ENCODE measurements at regions not wholly inside any gene's neighbourhood (a gene's known extent, or its start where the extent isn't known, plus 50 kb on each side); places are given as distances from the start of the nearest gene placed in this dataset.
A peak's percentile ranks its signal among the peaks of the same experiment; 100 is the strongest.

DNA sequence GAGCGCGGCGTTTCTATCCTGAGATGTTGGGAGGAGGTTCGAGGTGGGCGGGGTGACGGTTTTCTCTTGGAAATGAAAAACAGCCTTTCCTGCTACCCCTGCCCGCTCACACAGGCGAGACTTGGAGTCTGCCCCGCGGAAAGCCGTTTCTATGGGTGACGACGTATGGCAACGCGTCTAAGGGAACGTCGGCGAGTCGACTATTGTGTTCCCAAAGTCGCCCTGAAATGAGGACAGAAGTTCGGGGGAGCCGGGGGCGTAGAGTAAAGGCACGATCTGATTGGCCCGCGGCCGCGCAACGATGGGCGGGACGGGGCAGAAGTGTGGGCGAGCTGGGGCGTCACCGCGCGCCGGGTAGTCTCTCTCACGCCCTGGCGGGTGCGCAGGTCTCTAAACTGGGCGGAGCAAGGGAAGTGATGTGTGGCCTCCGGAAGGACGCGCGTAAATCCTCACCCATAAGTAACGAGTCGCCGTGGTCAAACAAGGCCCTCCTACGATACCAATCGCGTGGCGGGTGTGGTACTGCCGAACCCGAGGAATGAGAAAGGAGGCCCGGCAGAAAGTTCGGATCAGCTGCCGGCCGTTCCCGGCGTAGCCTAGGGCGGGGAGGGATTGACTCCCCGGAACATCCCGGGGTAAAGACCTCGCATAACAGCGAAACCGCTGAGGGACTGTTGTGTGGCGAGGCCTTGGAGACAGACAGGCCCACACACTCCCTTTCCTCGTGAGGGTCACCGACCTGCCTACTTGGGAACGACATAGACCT, 89.6 kb downstream of the FAM161A start:
- ATAC-seq (ENCODE audit: low read depth) (peak; percentile 98), DNase-seq (peak; percentile 88)
- H3K4me3 Mint-ChIP-seq: peak overlapping the region; percentile 95
- CTCF ChIA-PET: no interaction called here
- intact Hi-C loops (cut with micrococcal nuclease): loop anchor here (1.0 to 5.0 kb wide), 8 partner anchors 29 to 1824 kb away; partner anchors contain the start of genes CCT4, FAM161A, MDH1 and PAPOLG
- no peak for TF ChIP-seq CTCF (IDR thresholded peaks at IDR 0.05)
- peaks cover 16% of the 10 kb centered on the region for H3K4me1 Mint-ChIP-seq
- POLR2A ChIA-PET: interaction anchor here (0.7 to 1.7 kb wide), 12 partner anchors 9 to 1214 kb away, joined by 3 to 25 read pairs (median 3); partner anchors contain the start of genes COMMD1, FAM161A and XPO1
- H3K36me3 Mint-ChIP-seq (ENCODE audit: low read depth): peaks cover 10% of the 10 kb centered on the region
- no peaks in the 10 kb centered on the region for H3K27me3 Mint-ChIP-seq
- peak overlapping the region; percentile 94 for H3K27ac Mint-ChIP-seq
- H3K9me3 Mint-ChIP-seq: no peaks in the 10 kb centered on the region

DNA sequence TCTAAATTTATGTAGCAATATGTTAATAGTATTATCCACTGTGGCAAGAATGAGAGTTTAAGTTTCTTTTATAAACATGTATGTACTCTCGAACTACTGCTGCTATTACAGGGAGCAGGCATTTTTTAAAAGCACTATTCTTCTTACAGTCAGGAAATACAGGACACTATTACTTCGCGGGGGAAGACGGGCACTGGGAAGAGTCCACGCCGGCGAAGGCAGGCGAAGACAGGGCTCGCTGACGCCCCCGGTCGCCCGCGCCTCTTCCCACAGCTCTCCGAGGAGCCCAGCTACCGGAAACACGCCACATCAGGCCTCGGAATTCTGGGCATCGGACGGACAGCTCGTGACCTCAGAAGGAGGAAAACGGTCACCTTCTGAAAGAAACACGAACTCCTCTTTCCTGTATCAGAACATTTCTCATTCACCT, 90.2 kb downstream of the FAM161A start:
- H3K27ac Mint-ChIP-seq: peak overlapping the region; percentile 94
- H3K4me3 Mint-ChIP-seq: peak overlapping the region; percentile 95
- H3K4me1 Mint-ChIP-seq: peaks cover 16% of the 10 kb centered on the region
- no peaks in the 10 kb centered on the region for H3K9me3 Mint-ChIP-seq
- H3K27me3 Mint-ChIP-seq: no peaks in the 10 kb centered on the region
- ATAC-seq (ENCODE audit: low read depth): peak; percentile 2
- no peak for DNase-seq
- ChIA-PET CTCF (no interaction called here), POLR2A (interaction anchor here (0.8 to 1.7 kb wide), 8 partner anchors 9 to 227 kb away, joined by 3 to 25 read pairs (median 3); partner anchors contain the start of genes FAM161A and XPO1)
- TF ChIP-seq CTCF (IDR thresholded peaks at IDR 0.05): no peak
- H3K36me3 Mint-ChIP-seq (ENCODE audit: low read depth): peaks cover 10% of the 10 kb centered on the region
- intact Hi-C loops (cut with micrococcal nuclease): loop anchor here (1.0 to 5.0 kb wide), 8 partner anchors 30 to 1825 kb away; partner anchors contain the start of genes CCT4, FAM161A, MDH1 and PAPOLG

DNA sequence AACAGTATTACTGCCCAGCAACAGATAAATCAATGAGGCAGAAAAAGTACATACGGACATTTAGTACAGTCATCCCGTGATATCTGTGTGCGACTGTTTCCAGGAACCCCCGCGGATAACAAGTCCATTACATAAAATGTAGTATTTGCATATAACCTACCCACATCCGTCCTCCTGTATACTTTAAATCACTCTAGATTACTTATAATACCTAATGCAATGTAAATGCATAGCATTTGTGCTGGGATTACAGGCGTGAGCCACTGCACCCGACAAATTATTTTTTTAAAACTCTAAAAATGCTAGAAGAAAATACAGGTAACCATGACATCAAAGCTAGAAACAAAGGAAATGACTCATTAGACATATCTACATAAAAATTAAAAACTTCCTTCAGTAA, 91.6 kb downstream of the FAM161A start:
- Mint-ChIP-seq H3K27me3 (no peaks in the 10 kb centered on the region), H3K4me3 (peak overlapping the region; percentile 19), H3K4me1 (peaks cover 16% of the 10 kb centered on the region), H3K36me3 (ENCODE audit: low read depth) (peaks cover 10% of the 10 kb centered on the region), H3K27ac (no peak overlapping the region), H3K9me3 (no peaks in the 10 kb centered on the region)
- ATAC-seq (ENCODE audit: low read depth) (no peak), DNase-seq (no peak)
- ChIA-PET POLR2A (no interaction called here), CTCF (no interaction called here)
- no peak for TF ChIP-seq CTCF (IDR thresholded peaks at IDR 0.05)
- intact Hi-C loops (cut with micrococcal nuclease): loop anchor here (5.0 kb wide), 1 partner anchor 1005 kb away; the partner anchor contains the start of gene PAPOLG

- H3K27me3 Mint-ChIP-seq: no peaks in the 10 kb centered on the region
- no peak for ATAC-seq (ENCODE audit: low read depth)
- no peak overlapping the region for H3K27ac Mint-ChIP-seq
- ChIA-PET POLR2A (no interaction called here), CTCF (no interaction called here)
- H3K4me3 Mint-ChIP-seq: no peak overlapping the region
- no peak for TF ChIP-seq CTCF (IDR thresholded peaks at IDR 0.05)
- intact Hi-C loops (cut with micrococcal nuclease): loop anchor here (5.0 kb wide), 1 partner anchor 1002 kb away; the partner anchor contains the start of gene PAPOLG
- H3K36me3 Mint-ChIP-seq (ENCODE audit: low read depth): peaks cover 12% of the 10 kb centered on the region
- peaks cover 15% of the 10 kb centered on the region for H3K4me1 Mint-ChIP-seq
- no peak for DNase-seq
- H3K9me3 Mint-ChIP-seq: peaks cover 5% of the 10 kb centered on the region
Measured at GRCh38 chr2:61759718-61760117, 94.1 kb downstream of the FAM161A start.

DNA sequence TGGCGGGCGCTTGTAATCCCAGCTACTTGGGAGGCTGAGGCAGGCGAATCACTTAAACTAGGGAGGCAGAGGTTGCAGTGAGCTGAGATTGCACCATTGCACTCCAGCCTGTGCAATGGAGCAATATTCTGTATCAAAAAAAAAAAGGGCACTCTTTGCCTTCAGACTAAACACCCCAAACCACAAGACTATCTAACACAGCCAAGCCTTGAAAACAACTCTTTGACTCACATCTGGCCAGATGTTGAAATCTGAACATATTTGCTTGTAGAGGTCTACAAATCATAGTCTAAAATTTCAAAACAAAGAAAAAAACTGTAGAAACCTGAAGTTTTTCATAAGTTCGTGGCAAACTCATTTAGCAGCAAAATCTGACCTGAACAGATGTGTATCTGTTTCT, 94.9 kb downstream of the FAM161A start:
- Mint-ChIP-seq H3K9me3 (peaks cover 5% of the 10 kb centered on the region), H3K36me3 (ENCODE audit: low read depth) (peaks cover 6% of the 10 kb centered on the region), H3K4me3 (no peak overlapping the region), H3K4me1 (peaks cover 8% of the 10 kb centered on the region), H3K27me3 (no peaks in the 10 kb centered on the region), H3K27ac (no peak overlapping the region)
- TF ChIP-seq CTCF (IDR thresholded peaks at IDR 0.05): no peak
- POLR2A ChIA-PET: no interaction called here
- CTCF ChIA-PET: no interaction called here
- DNase-seq (no peak), ATAC-seq (ENCODE audit: low read depth) (no peak)
- intact Hi-C loops (cut with micrococcal nuclease): no loop called here
